LNCaP clone FGC (cell line): ENCODE measurements at regions not wholly inside any gene's neighbourhood (a gene's known extent, or its start where the extent isn't known, plus 50 kb on each side); places are given as distances from the start of the nearest gene placed in this dataset.

Experiments
- DNase-seq: peaks from one replicate; pipeline ENCODE4 v3.0.0-alpha.2; 2011; ENCODE audit warnings: low read depth
- H3K4me3 ChIP-seq: 2 replicates; pipeline ENCODE4 v1.5.1; 2011; ENCODE audit warnings: mild to moderate bottlenecking, low read depth, low read length, control low read depth
- CTCF ChIP-seq: IDR thresholded peaks from 2 replicates; pipeline ENCODE4 v1.5.1; 2012; ENCODE audit warnings: mild to moderate bottlenecking; ENCODE audit not compliant: control insufficient read depth, insufficient read depth; ENCODE audit errors: extremely low read depth

- DNase-seq, result no peak
- no peak for TF ChIP-seq CTCF
- no peak overlapping the region for H3K4me3 ChIP-seq
Measured at GRCh38 chr3:72487946-72488737, 360.1 kb downstream of the SHQ1 start.

DNA sequence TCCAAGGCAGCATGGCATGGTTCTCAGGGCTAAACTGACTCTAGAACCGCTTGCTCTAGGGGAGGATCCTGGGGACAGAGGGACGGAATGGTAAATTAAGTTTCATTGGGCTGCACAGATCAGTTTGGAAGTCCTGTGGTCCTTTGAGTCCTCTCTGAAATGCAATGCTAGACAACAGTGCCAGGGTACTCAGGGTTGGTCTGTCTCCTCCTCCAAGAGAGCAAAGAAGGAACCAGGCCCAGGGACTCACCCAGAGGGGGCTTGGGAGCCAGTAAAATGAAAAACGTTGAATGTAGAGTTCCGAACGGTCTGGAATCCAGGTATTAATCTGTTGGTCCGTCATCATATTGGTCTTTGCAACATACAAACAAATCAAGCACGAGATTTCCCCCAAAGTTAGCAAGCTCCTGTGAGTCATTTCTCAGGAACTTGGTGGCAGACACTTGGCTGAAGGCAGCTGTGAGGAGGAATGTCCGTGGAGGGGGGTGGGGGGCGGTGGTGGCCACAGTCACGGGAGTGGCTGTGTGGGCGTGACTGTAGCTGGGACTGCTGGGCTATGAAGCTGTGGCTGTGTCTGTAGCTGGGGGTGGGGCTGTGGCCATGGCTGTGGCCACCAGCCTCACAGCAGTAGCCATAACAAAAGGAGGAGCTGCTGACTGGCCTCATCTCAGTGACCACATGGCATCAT, 361.0 kb downstream of the SHQ1 start:
- DNase-seq, result no peak
- H3K4me3 ChIP-seq, result no peak overlapping the region
- TF ChIP-seq CTCF, result no peak

- TF ChIP-seq CTCF, result no peak
- no peak overlapping the region for H3K4me3 ChIP-seq
- no peak for DNase-seq
Measured at GRCh38 chr3:72485641-72486040, 362.6 kb downstream of the SHQ1 start.

GRCh38 chr3:72483554-72484104, 364.6 kb downstream of the SHQ1 start:
- no peak for TF ChIP-seq CTCF
- DNase-seq, result no peak
- H3K4me3 ChIP-seq, result no peak overlapping the region

- DNase-seq, result peak; percentile 13
- H3K4me3 ChIP-seq, result no peak overlapping the region
- no peak for TF ChIP-seq CTCF
Measured at GRCh38 chr3:72482589-72483321, 365.5 kb downstream of the SHQ1 start.

GRCh38 chr3:72481542-72481941, 366.7 kb downstream of the SHQ1 start:
- TF ChIP-seq CTCF, result no peak
- no peak for DNase-seq
- no peak overlapping the region for H3K4me3 ChIP-seq
